Ovary (tissue), 7 donors: ENCODE measurements at regions not wholly inside any gene's neighbourhood (a gene's known extent, or its start where the extent isn't known, plus 50 kb on each side); places are given as distances from the start of the nearest gene placed in this dataset.

Source experiments
- DNase-seq, 5 donors: peaks; one replicate each; pipeline ENCODE4 v3.0.0-alpha.2; 2019 to 2020
- H3K27ac ChIP-seq, 2 donors: fragments of 200-600 bp; one replicate each; pipeline versions ENCODE4 v1.5.1 to v1.8.0; 2019 to 2022
- H3K27me3 ChIP-seq: fragments of 200-600 bp; one replicate; pipeline ENCODE4 v1.8.0; 2022
- H3K36me3 ChIP-seq: fragments of 200-600 bp; sonication (generic); one replicate; pipeline ENCODE4 v1.5.1; 2019
- H3K4me1 ChIP-seq: one replicate; pipeline ENCODE4 v1.8.1; 2013; ENCODE audit warnings: mild to moderate bottlenecking, moderate library complexity; ENCODE audit not compliant: insufficient read depth
- H3K4me3 ChIP-seq: fragments of 200-600 bp; sonication (generic); one replicate; pipeline ENCODE4 v1.5.1; 2017
- H3K9me3 ChIP-seq, 2 donors: fragments of 200-600 bp in 1 of 2; sonication (generic) in 1 of 2; one replicate each; pipeline versions ENCODE4 v1.5.1 to v1.8.1; 2013 to 2019; ENCODE audit warnings: mild to moderate bottlenecking in 1 of 2, moderate library complexity in 1 of 2
- CTCF ChIP-seq, 3 donors: fragments of 450-650 bp in 2 of 3; fragments of 200-600 bp in 1 of 3; IDR thresholded peaks; one replicate each; pipeline versions ENCODE4 v1.5.1 to v1.8.0; 2016 to 2022; ENCODE audit warnings: antibody characterized with exemption in 3 of 3, mild to moderate bottlenecking in 1 of 3
- EP300 ChIP-seq: sonication (generic); formaldehyde crosslinking; IDR thresholded peaks from one replicate; pipeline ENCODE4 v1.6.1; 2017; ENCODE audit warnings: antibody characterized with exemption
- POLR2A ChIP-seq: fragments of 450-650 bp; IDR thresholded peaks from one replicate; pipeline ENCODE4 v1.6.1; 2017; ENCODE audit warnings: antibody characterized with exemption, mild to moderate bottlenecking, moderate library complexity
- WGBS, 3 donors: extraction: QIAGEN DNeasy Blood & Tissue Kit in 1 of 3; methylation state at CpG; one replicate each; pipeline versions ENCODE4 v1.1.5 to v1.1.7; 2013 to 2017; 5-methylcytosine and 5-hydroxymethylcytosine counted together
- intact Hi-C, 4 donors: fragments of 100-400 bp; cut with DNase I; formaldehyde crosslinking; loops; one replicate each; pipeline versions ENCODE4 v1.11.0 to v1.15.1; 2022 to 2023
- donor health status: DM: no; HTN: no; CAD: no; lungs with moderate emphysema.
- donor health status: DM: no; HTN: no; CAD: no.
- donor health status: Bipolar disorder and iron deficiency.
- donor health status: DM: no; HTN: no; CAD: no.
- donor health status: DM: yes; HTN: yes; CAD: no.

DNA sequence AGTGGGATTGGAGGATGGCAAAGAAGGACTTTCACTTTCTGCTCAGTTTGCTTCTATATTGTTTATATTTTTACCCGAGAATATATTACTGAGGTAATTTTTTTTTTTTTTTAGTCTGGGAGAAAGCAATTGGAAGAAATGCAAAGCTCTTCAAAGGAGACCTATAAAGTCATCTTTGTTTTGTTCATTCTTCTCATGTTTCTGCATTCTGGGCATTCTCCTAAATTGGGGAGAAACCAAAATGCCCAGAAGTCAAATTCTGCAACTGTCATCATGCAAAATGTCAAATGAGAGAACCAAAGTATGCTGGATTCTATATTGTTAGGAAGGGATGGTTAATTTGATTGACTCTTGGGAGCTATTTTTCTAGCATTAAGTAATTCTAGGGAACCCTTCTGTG is 168.3 kb upstream of the TSC22D2 start:
- H3K27me3 ChIP-seq = no peaks in the 10 kb centered on the region
- 10 to 31% (median 13%) methylated on average over 1 of the region's 1 CpG for WGBS, 3 donors
- intact Hi-C loops = no loop called here
- H3K27ac ChIP-seq = no peak overlapping the region
- no peak for DNase-seq
- H3K9me3 ChIP-seq = no peaks in the 10 kb centered on the region
- no peaks in the 10 kb centered on the region for H3K4me1 ChIP-seq
- no peak overlapping the region for H3K4me3 ChIP-seq
- TF ChIP-seq CTCF (IDR thresholded peaks at IDR 0.05) (no peak), EP300 (no peak), POLR2A (no peak)
- no peaks in the 10 kb centered on the region for H3K36me3 ChIP-seq

- Histone ChIP-seq H3K27me3 (no peaks in the 10 kb centered on the region), H3K4me3 (no peak overlapping the region), H3K27ac (no peak overlapping the region), H3K4me1 (no peaks in the 10 kb centered on the region), H3K36me3 (no peaks in the 10 kb centered on the region), H3K9me3 (no peaks in the 10 kb centered on the region)
- no peak for DNase-seq
- no peak for TF ChIP-seq POLR2A
- no peak for TF ChIP-seq EP300
- no peak for TF ChIP-seq CTCF (IDR thresholded peaks at IDR 0.05)
- 65 to 70% (median 67%) methylated on average over 5 of the region's 5 CpGs for WGBS, 3 donors
- intact Hi-C loops = no loop called here
These were observed 169.0 kb upstream of the TSC22D2 start for GRCh38 chr3:150238995-150239619.

DNA sequence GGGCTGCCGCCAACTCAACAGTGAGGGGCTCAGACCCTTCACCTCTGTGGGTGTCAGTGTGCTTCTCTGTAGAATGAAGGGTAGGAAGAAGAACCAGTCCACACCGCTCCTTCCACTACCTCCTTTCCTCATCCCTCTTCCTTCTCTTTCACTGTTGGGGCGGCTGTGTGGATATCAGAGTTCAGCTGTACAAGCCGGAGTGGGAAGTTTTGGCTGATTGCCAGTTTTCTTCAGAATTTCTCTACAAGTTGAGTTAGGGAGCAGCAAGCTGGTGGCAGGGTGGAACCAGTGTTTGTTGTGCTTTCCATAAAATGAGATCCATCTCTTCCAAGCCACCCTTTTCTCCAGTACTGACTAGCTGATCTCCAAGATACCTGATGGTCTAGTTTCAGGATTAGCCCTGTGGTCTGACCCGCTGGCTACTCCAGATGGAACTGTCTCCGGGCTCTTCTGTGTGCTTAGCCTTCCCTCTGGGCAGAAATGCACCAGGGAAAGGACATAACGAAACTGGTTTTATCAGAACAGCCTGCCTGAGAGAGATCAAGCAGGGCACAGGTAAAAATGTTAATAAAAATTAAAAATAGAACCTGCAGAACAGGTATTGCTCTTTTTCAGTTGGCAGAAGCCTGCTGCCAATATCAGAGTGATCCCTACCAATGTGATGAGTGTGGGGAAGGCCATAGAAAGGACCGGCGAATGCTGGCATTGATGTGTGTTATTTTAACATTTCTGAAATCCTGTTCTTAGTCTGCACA is 169.9 kb upstream of the TSC22D2 start:
- H3K4me3 ChIP-seq = no peak overlapping the region
- DNase-seq = no peak
- 83 to 86% (median 83%) methylated on average over 9 of the region's 9 CpGs for WGBS, 3 donors
- intact Hi-C loops = no loop called here
- no peaks in the 10 kb centered on the region for H3K36me3 ChIP-seq
- no peak overlapping the region for H3K27ac ChIP-seq
- no peaks in the 10 kb centered on the region for H3K27me3 ChIP-seq
- no peaks in the 10 kb centered on the region for H3K4me1 ChIP-seq
- no peaks in the 10 kb centered on the region for H3K9me3 ChIP-seq
- TF ChIP-seq POLR2A = no peak
- no peak for TF ChIP-seq CTCF (IDR thresholded peaks at IDR 0.05)
- TF ChIP-seq EP300 = no peak

- Histone ChIP-seq H3K27ac (no peak overlapping the region), H3K4me3 (no peak overlapping the region), H3K4me1 (no peaks in the 10 kb centered on the region), H3K9me3 (no peaks in the 10 kb centered on the region), H3K36me3 (no peaks in the 10 kb centered on the region), H3K27me3 (no peaks in the 10 kb centered on the region)
- WGBS, 3 donors = 77 to 89% (median 88%) methylated on average over 3 of the region's 3 CpGs
- intact Hi-C loops = no loop called here
- TF ChIP-seq EP300 (no peak), POLR2A (no peak), CTCF (IDR thresholded peaks at IDR 0.05) (no peak)
- DNase-seq = no peak
These were observed 170.6 kb upstream of the TSC22D2 start for GRCh38 chr3:150237490-150237889.
